Stimulated activated naive B cell treated with anti-CD40 and anti-IgM and Interleukin-4, amounts not matched to agents 10 μg/mL and 1 μg/mL and 100 μg/mL, for 72 hours (primary cell): ENCODE measurements at regions not wholly inside any gene's neighbourhood (a gene's known extent, or its start where the extent isn't known, plus 50 kb on each side); places are given as distances from the start of the nearest gene placed in this dataset.
"Not testable (repeated sequence)": the region's sequence is repeated elsewhere in the genome, so short reads cannot be mapped to it uniquely, and the experiment has no call there.

Experiments used
- ATAC-seq, 2 donors: fragments of 150-1000 bp; cut with Tn5 transposase; replicated peaks; 2 replicates each; pipeline ENCODE4 v1.10.0; 2021; ENCODE audit warnings: moderate library complexity in 1 of 2
- DNase-seq: peaks from one replicate; pipeline ENCODE4 v3.0.0; 2021
- H3K27ac Mint-ChIP-seq: one replicate; pipeline ENCODE4 v1.8.0; 2022; ENCODE audit warnings: mild to moderate bottlenecking, mixed read lengths
- H3K27me3 Mint-ChIP-seq, 2 donors: one replicate each; pipeline ENCODE4 v1.8.0; 2022; ENCODE audit warnings: mixed read lengths in 2 of 2
- H3K36me3 Mint-ChIP-seq, 2 donors: one replicate each; pipeline ENCODE4 v1.8.0; 2022; ENCODE audit warnings: mixed read lengths in 2 of 2, mild to moderate bottlenecking in 1 of 2
- H3K4me1 Mint-ChIP-seq, 2 donors: one replicate each; pipeline ENCODE4 v1.8.0; 2022; ENCODE audit warnings: mixed read lengths in 2 of 2, mild to moderate bottlenecking in 1 of 2
- H3K4me3 Mint-ChIP-seq, 2 donors: one replicate each; pipeline ENCODE4 v1.8.0; 2022; ENCODE audit warnings: mild to moderate bottlenecking in 2 of 2, mixed read lengths in 2 of 2, moderate library complexity in 1 of 2
- H3K9me3 Mint-ChIP-seq, 2 donors: one replicate each; pipeline ENCODE4 v1.8.0; 2022; ENCODE audit warnings: mixed read lengths in 2 of 2, mild to moderate bottlenecking in 1 of 2

DNA sequence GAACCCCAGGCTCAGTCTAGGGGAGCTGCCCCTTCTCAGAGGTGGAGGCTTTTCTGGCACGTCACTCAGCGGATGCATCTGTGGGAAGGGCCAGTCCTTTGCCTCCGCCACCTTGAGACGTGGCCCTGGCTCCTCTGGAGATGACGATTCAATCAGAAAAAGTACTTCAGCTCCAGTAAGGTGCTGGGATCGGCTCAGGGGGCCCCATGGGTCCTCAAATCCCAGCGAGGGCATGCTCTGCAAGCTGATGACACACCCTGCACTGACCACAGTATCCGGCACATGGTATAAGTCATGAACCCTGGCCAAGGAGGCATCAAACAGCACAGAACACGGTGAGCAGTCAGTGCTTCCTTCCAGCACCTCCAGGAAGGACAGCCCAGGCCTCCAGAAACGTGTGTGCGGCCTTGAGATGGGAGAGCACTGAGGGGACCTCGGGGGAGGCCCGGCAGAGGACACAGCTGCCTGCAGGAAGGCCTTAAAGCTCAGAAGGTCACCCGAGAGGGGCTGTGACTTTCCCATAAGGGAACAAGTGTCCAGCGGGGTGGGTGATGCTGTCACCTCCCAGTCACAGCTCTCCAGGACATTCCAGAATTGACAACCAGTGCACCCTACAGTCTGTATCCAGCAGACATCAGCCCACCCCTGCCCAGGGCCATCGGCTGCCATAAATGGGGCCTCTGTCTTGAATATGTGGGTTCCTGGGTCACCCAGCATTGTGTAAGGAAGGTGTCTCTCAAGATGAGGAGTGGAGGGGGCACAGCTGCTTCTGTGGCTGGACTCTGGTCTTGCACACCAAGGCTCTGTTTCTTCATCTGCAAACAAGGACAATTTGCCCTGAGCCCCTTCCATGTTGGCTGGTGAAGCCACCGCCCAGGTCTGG lies 205.8 kb downstream of the NDUFA10 start:
- no peaks in the 10 kb centered on the region for H3K36me3 Mint-ChIP-seq

DNA sequence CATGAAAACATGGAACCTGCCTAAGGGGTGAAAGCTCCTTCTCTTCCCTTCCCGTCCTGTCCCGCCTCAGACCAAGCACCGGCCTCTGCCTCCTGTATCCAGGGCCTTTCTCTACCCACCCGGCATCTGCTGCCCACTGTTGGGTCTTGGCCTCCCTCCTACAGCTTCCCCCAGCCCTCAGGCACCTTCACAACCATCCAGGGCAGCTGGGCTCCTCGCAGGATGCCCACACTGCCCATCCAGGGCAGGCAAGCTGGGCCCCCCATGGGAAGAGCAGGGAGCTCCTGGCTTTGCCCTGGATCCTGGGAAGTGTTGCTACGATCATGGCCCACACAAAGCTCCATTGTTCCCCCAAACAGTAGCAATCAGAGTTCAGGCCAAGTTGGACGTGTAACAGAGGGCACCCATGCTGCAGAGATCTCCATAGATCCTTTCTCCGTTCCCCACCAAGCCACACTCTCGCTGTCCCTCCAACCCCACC lies 206.6 kb downstream of the NDUFA10 start:
- Mint-ChIP-seq H3K9me3 (peaks cover 0 to 1% of the 10 kb centered on the region in 2 donors), H3K36me3 (no peaks in the 10 kb centered on the region), H3K4me1 (peaks cover 0 to 4% of the 10 kb centered on the region in 2 donors), H3K4me3 (no peak overlapping the region), H3K27ac (no peak overlapping the region), H3K27me3 (peaks cover 30% of the 10 kb centered on the region in 2 donors)
- ATAC-seq = no peak
- DNase-seq = no peak

More for the DNA sequence above, 205.8 kb downstream of the NDUFA10 start:
- ATAC-seq = no peak
- Mint-ChIP-seq H3K27ac (no peak overlapping the region), H3K27me3 (peaks cover 31% of the 10 kb centered on the region in 2 donors), H3K4me3 (no peak overlapping the region), H3K9me3 (peaks cover 0 to 1% of the 10 kb centered on the region in 2 donors), H3K4me1 (peaks cover 0 to 4% of the 10 kb centered on the region in 2 donors)
- no peak for DNase-seq

DNA sequence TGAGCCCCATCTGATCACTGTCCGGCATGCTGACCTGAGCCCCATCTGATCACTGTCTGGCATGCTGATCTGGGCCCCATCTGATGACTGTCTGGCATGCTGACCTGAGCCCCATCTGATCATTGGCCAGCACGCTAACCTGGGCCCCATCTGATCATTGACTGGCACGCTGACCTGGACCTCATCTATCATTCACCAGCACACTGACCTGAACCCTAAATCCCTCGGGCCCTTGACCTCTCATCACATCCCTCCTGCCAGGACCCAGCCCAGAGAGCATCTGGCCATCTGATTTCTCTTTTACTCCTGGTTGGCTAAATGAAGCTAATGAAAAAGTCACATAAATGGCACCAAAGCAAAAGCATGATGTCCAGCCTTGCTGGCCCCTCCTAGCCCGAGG lies 207.1 kb downstream of the NDUFA10 start:
- H3K4me1 Mint-ChIP-seq = peaks cover 0 to 4% of the 10 kb centered on the region in 2 donors
- H3K27ac Mint-ChIP-seq = no peak overlapping the region
- H3K4me3 Mint-ChIP-seq = no peak overlapping the region
- peaks cover 30% of the 10 kb centered on the region in 2 donors for H3K27me3 Mint-ChIP-seq
- DNase-seq (no peak), ATAC-seq (no peak)
- peaks cover 0 to 1% of the 10 kb centered on the region in 2 donors for H3K9me3 Mint-ChIP-seq
- H3K36me3 Mint-ChIP-seq = no peaks in the 10 kb centered on the region

DNA sequence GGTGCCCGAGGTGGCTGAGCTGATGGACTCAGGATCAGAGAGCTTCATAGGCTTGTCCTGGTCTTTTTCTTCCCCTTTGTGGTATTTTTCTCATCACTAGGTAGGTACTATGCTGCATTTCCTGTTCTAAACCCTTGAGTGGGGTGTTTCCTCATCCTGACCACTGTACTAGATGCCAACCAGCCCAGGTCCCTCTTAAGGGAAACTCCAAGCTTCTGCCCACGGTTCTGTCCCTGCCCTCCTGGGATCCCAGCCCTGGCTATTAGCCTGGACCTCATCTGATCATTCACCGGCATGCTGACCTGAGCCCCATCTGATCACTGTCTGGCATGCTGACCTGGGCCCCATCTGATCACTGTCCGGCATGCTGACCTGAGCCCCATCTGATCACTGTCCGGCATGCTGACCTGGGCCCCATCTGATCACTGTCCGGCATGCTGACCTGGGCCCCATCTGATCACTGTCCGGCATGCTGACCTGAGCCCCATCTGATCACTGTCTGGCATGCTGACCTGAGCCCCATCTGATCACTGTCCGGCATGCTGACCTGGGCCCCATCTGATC lies 207.6 kb downstream of the NDUFA10 start:
- H3K27me3 Mint-ChIP-seq = peaks cover 25 to 26% of the 10 kb centered on the region in 2 donors
- ATAC-seq = not testable (repeated sequence)

DNA sequence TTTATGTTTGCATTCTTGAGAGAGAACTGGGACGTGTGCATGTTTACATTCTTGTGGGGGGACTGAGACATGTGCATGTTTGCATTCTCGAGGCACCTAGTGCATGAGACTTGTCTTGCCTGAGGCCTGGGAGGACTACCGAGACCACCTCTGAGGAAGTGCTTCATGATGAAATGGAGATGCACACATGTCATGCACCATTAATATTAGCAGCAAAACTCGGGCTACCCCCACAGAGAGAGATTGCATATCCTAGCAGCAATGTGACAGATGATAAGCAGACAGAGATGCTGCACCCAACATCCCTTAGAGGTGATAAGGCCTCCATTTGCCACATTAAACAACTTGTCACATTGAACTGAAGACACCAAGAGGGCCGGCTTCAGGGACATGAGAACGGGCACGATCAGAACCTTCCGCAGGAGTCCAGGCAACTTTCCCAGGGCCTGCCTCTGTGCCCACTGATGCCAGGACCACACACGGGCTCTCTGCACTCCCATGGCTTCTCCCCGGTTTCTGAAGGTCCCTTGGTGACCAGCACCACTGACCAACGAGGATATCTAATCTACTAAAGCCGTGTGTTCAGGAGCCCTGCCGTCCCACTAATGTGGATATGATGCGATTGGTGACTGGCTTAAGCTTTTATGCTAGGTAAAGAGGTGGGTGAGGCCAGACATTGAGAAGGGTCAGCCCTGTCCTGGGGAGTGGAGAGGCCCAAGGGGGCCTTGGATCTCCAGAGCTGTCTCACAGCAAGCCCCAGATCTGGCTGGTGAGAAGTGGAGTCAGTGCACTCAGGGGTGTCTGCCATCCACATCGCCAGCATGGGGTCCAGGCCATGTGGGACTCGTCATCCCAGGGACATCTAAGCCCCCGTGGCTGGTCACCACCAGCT lies 208.3 kb downstream of the NDUFA10 start:
- H3K9me3 Mint-ChIP-seq = peaks cover 0 to 1% of the 10 kb centered on the region in 2 donors
- DNase-seq (no peak), ATAC-seq (no peak)
- peaks cover 18 to 19% of the 10 kb centered on the region in 2 donors for H3K27me3 Mint-ChIP-seq
- no peak overlapping the region for H3K4me3 Mint-ChIP-seq
- no peaks in the 10 kb centered on the region for H3K36me3 Mint-ChIP-seq
- no peak overlapping the region for H3K27ac Mint-ChIP-seq
- peaks cover 0 to 2% of the 10 kb centered on the region in 2 donors for H3K4me1 Mint-ChIP-seq

More for the DNA sequence above, 207.6 kb downstream of the NDUFA10 start:
- H3K36me3 Mint-ChIP-seq, H3K4me3 Mint-ChIP-seq, H3K27ac Mint-ChIP-seq, H3K4me1 Mint-ChIP-seq, DNase-seq, H3K9me3 Mint-ChIP-seq: not testable (repeated sequence)

DNA sequence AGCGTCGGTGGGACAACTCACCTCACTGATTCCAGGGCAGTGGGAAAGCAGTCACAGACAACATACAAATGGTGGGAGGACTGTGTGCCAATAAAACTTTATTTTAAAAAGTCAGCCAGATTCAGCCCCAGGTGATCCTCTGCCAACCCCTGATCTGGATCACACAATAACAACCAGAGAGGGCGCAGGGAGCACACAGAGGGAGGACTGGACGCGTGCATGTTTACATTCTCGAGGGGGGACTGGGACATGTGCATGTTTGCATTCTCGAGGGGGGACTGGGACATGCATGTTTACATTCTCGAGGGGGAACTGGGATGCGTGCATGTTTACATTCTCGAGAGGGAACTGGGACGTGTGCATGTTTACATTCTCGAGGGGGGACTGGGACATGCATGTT lies 209.5 kb downstream of the NDUFA10 start:
- ATAC-seq (no peak), DNase-seq (no peak)
- Mint-ChIP-seq H3K36me3 (no peaks in the 10 kb centered on the region), H3K27me3 (peaks cover 13% of the 10 kb centered on the region in 2 donors), H3K9me3 (peaks cover 0 to 1% of the 10 kb centered on the region in 2 donors), H3K4me1 (peaks cover 0 to 2% of the 10 kb centered on the region in 2 donors), H3K27ac (no peak overlapping the region), H3K4me3 (no peak overlapping the region)

DNA sequence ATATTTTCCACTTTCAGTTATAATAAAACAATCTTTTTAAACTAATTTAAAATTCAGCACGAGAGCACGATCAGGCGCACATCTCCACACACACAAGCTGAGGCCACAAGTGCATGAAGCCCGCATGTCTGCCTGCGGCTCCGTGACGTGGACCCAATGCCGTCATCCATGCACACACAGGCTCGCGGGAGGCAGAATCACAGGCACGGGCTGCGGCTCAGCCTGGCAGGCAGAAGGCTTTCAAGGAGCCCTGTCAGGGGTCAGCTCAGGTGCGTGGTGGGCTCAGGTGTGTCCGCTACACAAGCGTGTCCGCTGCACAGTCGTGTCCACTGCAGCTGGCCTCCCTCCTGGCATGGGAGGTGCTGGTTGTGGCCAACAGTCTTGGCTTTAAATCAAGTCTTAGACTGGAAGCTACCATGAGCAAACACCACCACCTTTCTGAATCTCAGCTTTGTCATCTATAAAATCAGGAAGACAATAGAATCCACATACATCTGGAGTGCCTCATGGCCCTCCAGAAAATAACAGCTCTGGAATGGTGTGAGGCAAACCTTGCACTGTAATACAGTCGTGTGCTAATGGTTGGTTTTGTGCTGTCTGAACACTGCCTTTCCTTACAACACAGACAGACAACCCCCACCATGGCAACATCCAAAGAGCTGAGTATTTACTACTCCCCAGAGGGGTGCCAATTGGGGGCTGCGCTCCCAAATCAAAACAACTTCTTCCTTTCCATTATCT lies 210.1 kb downstream of the NDUFA10 start:
- Mint-ChIP-seq H3K36me3 (no peaks in the 10 kb centered on the region), H3K4me3 (no peak overlapping the region), H3K4me1 (peaks cover 0 to 2% of the 10 kb centered on the region in 2 donors), H3K9me3 (peaks cover 0 to 1% of the 10 kb centered on the region in 2 donors), H3K27me3 (peaks cover 8 to 13% of the 10 kb centered on the region in 2 donors), H3K27ac (no peak overlapping the region)
- ATAC-seq (no peak), DNase-seq (no peak)

DNA sequence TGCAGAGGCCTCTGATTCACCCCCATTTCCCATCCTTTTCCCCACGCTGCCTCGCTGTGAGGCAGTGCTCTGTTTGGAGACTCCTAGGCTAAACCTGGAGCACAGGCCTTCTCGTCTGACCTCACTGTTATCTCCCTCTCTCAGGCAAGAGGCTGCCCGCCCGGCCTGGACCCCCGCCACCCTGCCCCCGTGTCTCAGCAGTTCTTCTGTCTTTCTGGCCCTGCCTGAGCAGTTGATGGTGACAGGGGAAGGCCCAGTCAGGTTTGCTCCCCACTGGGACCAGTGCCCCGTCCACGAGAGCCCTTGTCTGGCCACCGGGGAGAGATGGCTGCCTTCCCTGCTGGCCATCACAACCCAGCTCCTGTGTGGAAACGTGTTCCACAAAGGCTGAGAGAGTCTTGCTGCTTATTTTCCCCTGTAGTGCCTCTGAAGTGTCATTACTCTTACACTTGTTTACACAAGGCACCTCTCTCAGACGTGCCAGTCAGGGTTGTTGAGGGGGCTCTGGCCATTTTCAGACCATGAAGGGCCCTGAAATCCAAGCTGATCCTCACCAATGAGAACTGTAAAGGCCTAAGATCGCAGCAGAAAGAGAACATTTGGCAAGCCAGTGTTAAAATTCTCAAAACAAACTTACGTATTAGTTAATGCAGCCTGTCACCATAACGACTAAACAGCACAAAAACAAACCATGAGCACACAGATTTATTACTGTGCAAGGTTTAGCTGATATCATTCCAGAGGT lies 210.9 kb downstream of the NDUFA10 start:
- Mint-ChIP-seq H3K4me3 (no peak overlapping the region), H3K27me3 (peaks cover 8 to 13% of the 10 kb centered on the region in 2 donors), H3K27ac (no peak overlapping the region), H3K4me1 (peaks cover 0 to 2% of the 10 kb centered on the region in 2 donors), H3K9me3 (peaks cover 0 to 1% of the 10 kb centered on the region in 2 donors), H3K36me3 (no peaks in the 10 kb centered on the region)
- ATAC-seq (no peak), DNase-seq (no peak)

DNA sequence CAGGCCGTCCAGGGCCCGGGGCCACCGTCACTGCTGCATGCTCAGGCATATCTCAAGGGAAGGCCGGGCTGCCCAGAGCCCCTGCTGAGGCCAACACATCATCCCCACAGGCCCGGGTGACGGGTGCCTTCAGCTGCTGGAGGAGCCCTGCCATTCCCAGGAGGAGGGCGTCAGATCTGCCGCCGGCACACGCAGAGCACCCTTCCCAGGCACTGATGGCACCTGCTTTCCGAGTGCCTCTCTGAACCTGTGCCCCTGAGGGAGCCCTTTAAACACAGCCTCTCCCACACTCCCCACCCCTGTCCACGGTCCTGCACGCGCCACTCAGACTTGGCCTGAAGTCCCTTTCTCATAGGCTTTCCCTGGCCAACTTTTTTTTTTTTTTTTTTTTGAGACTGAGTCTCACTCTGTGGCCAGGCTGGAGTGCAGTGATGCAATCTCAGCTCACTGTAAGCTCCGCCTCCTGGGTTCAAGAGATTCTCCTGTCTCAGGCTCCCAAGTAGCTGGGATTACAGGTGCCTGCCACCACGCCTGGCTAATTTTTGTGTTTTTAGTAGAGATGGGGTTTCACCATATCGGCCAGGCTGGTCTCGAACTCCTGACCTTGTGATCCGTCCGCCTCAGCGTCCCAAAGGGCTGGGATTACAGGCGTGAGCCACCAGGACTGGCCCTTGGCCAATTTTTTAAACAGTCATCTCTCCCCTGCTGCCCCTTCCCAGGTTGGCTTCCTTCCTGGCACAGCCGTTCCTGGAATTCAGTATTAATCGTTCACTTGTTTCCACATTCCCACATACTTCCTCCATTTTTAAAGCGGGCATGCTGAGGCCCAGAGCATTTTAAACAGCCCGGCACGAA lies 211.7 kb downstream of the NDUFA10 start:
- Mint-ChIP-seq H3K4me1 (peaks cover 0 to 2% of the 10 kb centered on the region in 2 donors), H3K4me3 (no peak overlapping the region), H3K36me3 (no peaks in the 10 kb centered on the region), H3K9me3 (peaks cover 0 to 1% of the 10 kb centered on the region in 2 donors), H3K27ac (no peak overlapping the region), H3K27me3 (peaks cover 0 to 5% of the 10 kb centered on the region in 2 donors)
- DNase-seq (no peak), ATAC-seq (no peak)

DNA sequence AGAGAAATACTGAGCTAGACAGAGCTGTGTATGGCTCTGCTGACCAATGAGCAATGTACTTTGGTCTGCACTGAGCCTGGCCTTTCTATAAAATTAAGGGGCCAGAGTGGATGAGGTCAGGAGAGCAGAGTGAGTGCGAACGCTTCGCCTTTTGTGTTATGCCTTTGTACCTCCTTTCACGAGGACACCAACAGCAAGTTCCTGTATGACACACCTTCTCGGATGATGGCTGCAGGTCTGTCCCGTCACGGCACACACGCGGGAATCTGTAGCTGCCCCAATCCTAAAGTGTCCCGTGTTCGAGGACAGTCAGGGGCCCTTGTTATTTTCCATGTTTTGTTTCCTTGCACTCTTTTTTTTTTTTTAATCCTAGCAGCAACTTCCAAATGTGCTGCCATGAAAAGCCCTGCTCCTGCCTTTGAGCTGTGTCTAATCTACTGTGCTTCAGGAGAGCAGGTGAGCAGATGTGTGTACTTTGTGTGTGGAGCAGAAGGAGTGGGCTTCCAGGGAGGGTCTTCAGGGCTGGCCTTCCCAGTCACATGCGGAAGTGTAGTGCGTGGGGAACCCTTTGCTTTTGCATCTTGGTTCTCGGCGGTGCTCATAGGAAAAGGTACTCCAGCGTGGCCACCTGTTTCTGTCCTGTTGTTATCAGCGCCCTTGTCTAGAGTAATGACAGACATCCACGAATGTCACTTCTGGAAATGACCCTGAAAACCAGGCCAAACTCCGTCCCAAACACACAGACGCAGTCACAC lies 213.2 kb downstream of the NDUFA10 start:
- DNase-seq = no peak
- Mint-ChIP-seq H3K4me3 (no peak overlapping the region), H3K27me3 (no peaks in the 10 kb centered on the region), H3K27ac (no peak overlapping the region), H3K36me3 (no peaks in the 10 kb centered on the region), H3K9me3 (peaks cover 0 to 1% of the 10 kb centered on the region in 2 donors), H3K4me1 (peaks cover 0 to 2% of the 10 kb centered on the region in 2 donors)
- no peak for ATAC-seq

DNA sequence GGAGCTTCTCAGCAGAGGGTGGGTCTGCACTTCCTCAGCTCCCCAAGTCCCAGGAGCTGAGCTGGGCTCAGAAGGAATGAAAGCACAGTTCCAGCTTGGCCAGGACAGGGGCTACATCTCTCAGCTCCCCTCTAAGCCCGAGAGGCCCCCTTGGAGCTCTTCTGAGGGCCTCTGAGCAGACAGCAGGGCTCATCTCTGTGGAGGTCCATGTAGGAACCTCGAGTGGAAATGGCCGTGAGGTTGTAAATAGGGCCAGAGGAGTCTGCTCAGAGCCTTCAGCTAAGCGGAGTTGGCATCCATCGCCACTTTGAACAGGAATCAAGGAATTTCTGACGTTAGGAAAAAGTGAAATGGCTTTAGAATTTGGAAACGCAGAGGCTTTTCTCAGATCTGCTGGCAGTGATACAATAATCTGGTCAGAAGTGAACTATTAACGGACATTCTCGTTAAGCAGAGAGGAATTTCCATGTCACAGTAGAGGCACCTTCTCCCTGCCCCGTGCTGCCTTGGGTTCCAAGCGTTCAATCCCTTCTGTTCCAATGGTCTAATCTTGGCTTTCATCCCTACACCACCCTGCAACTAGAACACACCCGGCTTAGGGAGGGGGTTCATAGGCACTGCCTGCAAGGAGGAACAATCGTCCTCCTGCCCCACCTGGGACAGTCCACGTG lies 213.9 kb downstream of the NDUFA10 start:
- Mint-ChIP-seq H3K4me1 (peaks cover 0 to 2% of the 10 kb centered on the region in 2 donors), H3K4me3 (no peak overlapping the region), H3K27me3 (no peaks in the 10 kb centered on the region), H3K9me3 (peaks cover 0 to 1% of the 10 kb centered on the region in 2 donors), H3K36me3 (no peaks in the 10 kb centered on the region), H3K27ac (no peak overlapping the region)
- no peak for ATAC-seq
- no peak for DNase-seq
